ENCODE measurements at regions not wholly inside any gene's neighbourhood (a gene's known extent, or its start where the extent isn't known, plus 50 kb on each side); places are given as distances from the start of the nearest gene placed in this dataset.
"Not testable (repeated sequence)": the region's sequence is repeated elsewhere in the genome, so short reads cannot be mapped to it uniquely, and the experiment has no call there.

DNA sequence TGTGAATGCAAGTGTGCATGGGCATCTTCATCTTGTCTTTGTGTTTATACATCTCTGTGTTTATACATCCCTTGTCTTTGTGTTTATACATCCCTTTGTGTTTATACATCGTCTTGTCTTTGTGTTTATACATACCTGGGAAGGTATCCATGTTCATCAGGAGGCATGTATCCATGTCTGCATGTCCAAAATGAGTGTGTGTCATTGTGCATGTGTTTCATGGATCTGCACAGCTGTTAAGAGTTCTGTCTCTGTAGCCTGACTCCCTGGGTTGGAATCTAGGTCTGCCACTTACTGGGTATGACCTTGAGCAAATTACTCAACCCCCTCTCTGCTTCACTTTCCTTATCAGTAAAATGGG, 50.1 kb upstream of the SIRPA start:
- intact Hi-C loops (cut with DNase I): no loop called here
- Histone ChIP-seq H3K27me3 (ENCODE audit: low read depth) (peaks cover 14% of the 10 kb centered on the region), H3K4me1 (peaks cover 17% of the 10 kb centered on the region), H3K27ac (no peak overlapping the region), H3K36me3 (no peaks in the 10 kb centered on the region), H3K9me3 (no peaks in the 10 kb centered on the region), H3K4me3 (no peak overlapping the region)
- no peak for ATAC-seq
- no peak for DNase-seq
- TF ChIP-seq, protein P1, sequence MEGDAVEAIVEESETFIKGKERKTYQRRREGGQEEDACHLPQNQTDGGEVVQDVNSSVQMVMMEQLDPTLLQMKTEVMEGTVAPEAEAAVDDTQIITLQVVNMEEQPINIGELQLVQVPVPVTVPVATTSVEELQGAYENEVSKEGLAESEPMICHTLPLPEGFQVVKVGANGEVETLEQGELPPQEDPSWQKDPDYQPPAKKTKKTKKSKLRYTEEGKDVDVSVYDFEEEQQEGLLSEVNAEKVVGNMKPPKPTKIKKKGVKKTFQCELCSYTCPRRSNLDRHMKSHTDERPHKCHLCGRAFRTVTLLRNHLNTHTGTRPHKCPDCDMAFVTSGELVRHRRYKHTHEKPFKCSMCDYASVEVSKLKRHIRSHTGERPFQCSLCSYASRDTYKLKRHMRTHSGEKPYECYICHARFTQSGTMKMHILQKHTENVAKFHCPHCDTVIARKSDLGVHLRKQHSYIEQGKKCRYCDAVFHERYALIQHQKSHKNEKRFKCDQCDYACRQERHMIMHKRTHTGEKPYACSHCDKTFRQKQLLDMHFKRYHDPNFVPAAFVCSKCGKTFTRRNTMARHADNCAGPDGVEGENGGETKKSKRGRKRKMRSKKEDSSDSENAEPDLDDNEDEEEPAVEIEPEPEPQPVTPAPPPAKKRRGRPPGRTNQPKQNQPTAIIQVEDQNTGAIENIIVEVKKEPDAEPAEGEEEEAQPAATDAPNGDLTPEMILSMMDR (IDR thresholded peaks at IDR 0.05): no peak

- Histone ChIP-seq H3K36me3 (no peaks in the 10 kb centered on the region), H3K27ac (no peak overlapping the region), H3K9me3 (no peaks in the 10 kb centered on the region), H3K4me3 (no peak overlapping the region), H3K27me3 (ENCODE audit: low read depth) (peaks cover 15% of the 10 kb centered on the region), H3K4me1 (peaks cover 17% of the 10 kb centered on the region)
- ATAC-seq (peak; percentile 73 to 85), DNase-seq (peak; percentile 71)
- intact Hi-C loops (cut with DNase I): no loop called here
- TF ChIP-seq, protein P1 (IDR thresholded peaks at IDR 0.05): no peak
Observed at GRCh38 chr20:1844325-1845162, 50.7 kb upstream of the SIRPA start.

GRCh38 chr20:1842281-1842680, 52.9 kb upstream of the SIRPA start:
- Histone ChIP-seq H3K27me3 (ENCODE audit: low read depth) (peaks cover 24% of the 10 kb centered on the region), H3K9me3 (no peaks in the 10 kb centered on the region), H3K27ac (no peak overlapping the region), H3K4me1 (peaks cover 17% of the 10 kb centered on the region), H3K4me3 (no peak overlapping the region), H3K36me3 (no peaks in the 10 kb centered on the region)
- ATAC-seq (no peak), DNase-seq (no peak)
- TF ChIP-seq, protein P1 (IDR thresholded peaks at IDR 0.05): no peak
- intact Hi-C loops (cut with DNase I): no loop called here

GRCh38 chr20:1841554-1842140, 53.6 kb upstream of the SIRPA start:
- no peak overlapping the region for H3K27ac ChIP-seq
- ATAC-seq: peak in 1 of 2 donors; percentile 24

DNA sequence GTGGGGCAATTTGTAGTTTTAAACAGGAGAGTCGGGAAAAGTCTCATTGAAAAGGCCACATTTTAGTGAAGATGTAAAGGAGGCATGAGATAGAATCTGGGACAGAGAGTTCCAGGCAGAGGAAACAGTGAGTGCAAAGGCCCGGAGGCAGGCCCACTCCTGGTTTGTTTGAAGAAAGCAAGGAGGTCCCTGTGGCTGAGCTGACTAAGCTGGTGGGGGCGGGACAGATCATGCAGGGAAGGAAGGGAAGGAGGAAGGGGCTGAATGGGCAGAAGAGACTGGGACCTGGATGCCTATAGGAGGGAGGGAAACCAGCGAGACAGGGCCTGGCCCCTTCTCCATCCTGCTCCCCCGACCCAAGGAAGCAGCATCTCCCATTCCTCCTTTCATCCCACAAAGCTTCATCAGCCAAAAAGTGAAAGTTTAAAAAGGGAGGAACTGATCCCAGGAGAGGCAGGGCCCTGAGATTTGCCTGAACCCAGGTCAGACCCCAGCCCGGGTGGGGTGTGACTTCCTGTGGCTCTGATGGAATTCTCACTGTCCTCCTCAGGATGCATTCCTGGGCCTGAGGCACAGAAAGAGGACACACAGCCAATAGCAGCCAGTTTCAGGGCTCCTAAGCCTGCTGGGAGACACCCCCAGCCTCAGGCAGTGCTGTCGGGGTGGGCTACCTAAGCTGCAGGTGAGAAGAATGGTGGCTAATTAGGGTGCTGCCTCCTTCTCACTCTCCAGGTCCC, 54.2 kb upstream of the SIRPA start:
- peaks cover 17% of the 10 kb centered on the region for H3K4me1 ChIP-seq
- H3K4me3 ChIP-seq: no peak overlapping the region
- no peaks in the 10 kb centered on the region for H3K9me3 ChIP-seq
- no peak overlapping the region for H3K27ac ChIP-seq
- intact Hi-C loops (cut with DNase I): no loop called here
- TF ChIP-seq, protein P1 (IDR thresholded peaks at IDR 0.05): no peak
- H3K36me3 ChIP-seq: no peaks in the 10 kb centered on the region
- peaks cover 28% of the 10 kb centered on the region for H3K27me3 ChIP-seq (ENCODE audit: low read depth)
- ATAC-seq (no peak), DNase-seq (no peak)

More at GRCh38 chr20:1841554-1842140, 53.6 kb upstream of the SIRPA start:
- Histone ChIP-seq H3K4me3 (no peak overlapping the region), H3K4me1 (peaks cover 17% of the 10 kb centered on the region), H3K36me3 (no peaks in the 10 kb centered on the region), H3K27me3 (ENCODE audit: low read depth) (peaks cover 28% of the 10 kb centered on the region), H3K9me3 (no peaks in the 10 kb centered on the region)
- intact Hi-C loops (cut with DNase I): no loop called here
- TF ChIP-seq, protein P1 (IDR thresholded peaks at IDR 0.05): no peak
- peak; percentile 60 for DNase-seq

GRCh38 chr20:1839376-1840317, 55.6 kb upstream of the SIRPA start:
- DNase-seq; H3K9me3 ChIP-seq; ATAC-seq; intact Hi-C loops (cut with DNase I); H3K36me3 ChIP-seq; H3K4me3 ChIP-seq: not testable (repeated sequence)
- peaks cover 28% of the 10 kb centered on the region for H3K27me3 ChIP-seq (ENCODE audit: low read depth)
- H3K27ac ChIP-seq: peak overlapping the region; percentile 75
- H3K4me1 ChIP-seq: peaks cover 15% of the 10 kb centered on the region
